ENCODE measurements at regions not wholly inside any gene's neighbourhood (a gene's known extent, or its start where the extent isn't known, plus 50 kb on each side); places are given as distances from the start of the nearest gene placed in this dataset.

DNA sequence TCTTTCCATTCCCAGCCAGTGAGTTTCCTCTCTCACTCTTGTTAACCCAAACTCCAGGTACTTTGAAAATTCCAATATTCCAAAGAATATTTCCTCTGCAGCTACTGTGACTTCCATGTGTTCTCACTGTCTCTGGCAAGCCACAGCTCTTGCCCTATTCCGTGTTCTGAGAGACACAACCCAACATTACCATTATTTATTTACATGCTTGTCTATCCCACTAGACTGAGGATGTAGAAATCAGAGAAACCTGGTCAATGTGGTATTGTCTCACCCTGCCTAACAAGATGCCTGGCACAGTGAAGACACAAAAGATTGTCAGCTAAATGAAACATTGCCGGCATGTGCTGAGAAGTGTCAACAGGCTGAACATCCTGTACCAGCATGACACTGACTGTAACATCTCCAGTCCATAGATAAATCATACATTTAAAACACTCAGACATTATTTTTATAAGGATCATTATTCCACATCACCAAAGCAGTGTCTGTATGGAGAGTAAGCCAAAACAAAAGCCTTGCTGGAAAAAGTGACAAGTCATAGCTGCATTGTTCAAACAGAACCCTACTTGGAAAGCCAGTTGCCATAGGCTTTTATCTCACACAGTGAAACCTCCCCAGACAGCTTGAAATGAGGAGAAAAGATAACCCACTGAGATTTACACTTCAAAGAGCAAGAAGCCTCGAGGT lies 72.3 kb downstream of the SIPA1L2 start:
- H3K4me3 Mint-ChIP-seq = no peak overlapping the region
- intact Hi-C loops (cut with DNase I, micrococcal nuclease) = no loop called here
- ATAC-seq (ENCODE audit: poor library complexity) = no peak
- POLR2A ChIA-PET = no interaction called here
- no peak for DNase-seq
- H3K27ac ChIP-seq (ENCODE audit: low read depth in 1 of 2, low read length in 2 of 2) = no peak overlapping the region
- peaks cover 17% of the 10 kb centered on the region for H3K4me1 Mint-ChIP-seq (ENCODE audit: low read depth)
- H3K27me3 ChIP-seq (ENCODE audit: control insufficient read depth in 1 of 2, insufficient read depth in 2 of 2, low read length in 2 of 2) = peaks cover 0 to 4% of the 10 kb centered on the region in 2 experiments
- H3K36me3 ChIP-seq (ENCODE audit: insufficient read depth, low read length) = no peaks in the 10 kb centered on the region
- H3K9me3 Mint-ChIP-seq = no peaks in the 10 kb centered on the region
- CTCF ChIA-PET = no interaction called here
- no peaks in the 10 kb centered on the region for H3K27me3 Mint-ChIP-seq
- no peaks in the 10 kb centered on the region for H3K36me3 Mint-ChIP-seq (ENCODE audit: low read depth)
- peaks cover 5% of the 10 kb centered on the region for H3K4me1 ChIP-seq (ENCODE audit: insufficient read depth, low read length)
- H3K4me3 ChIP-seq (ENCODE audit: low read length) = no peak overlapping the region
- H3K9me3 ChIP-seq (ENCODE audit: control insufficient read depth in 1 of 2, insufficient read depth in 1 of 2, low read length in 2 of 2) = no peaks in the 10 kb centered on the region
- H3K27ac Mint-ChIP-seq = no peak overlapping the region
- no peak for TF ChIP-seq CTCF (IDR thresholded peaks at IDR 0.05)

DNA sequence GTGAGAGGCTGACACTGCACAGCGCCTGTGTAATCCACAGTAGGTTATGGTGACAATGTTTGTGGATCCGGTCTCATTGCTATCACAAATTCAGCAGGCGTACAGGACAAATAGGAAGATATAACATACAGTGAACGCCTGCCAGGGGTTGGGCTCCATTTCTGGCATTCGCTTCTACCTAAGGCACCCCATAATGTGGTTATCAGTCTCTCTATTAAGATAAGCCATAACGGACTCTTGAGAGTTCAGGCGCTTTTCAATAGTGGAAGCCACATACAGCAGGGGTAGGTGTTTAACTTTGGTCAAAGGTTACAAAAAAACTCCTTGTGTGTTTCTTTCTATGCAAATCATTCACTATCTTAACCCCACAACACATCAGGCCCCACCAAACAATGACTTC lies 72.8 kb downstream of the SIPA1L2 start:
- intact Hi-C loops (cut with DNase I, micrococcal nuclease) = no loop called here
- Mint-ChIP-seq H3K27ac (no peak overlapping the region), H3K9me3 (no peaks in the 10 kb centered on the region), H3K4me3 (no peak overlapping the region), H3K36me3 (ENCODE audit: low read depth) (no peaks in the 10 kb centered on the region), H3K27me3 (no peaks in the 10 kb centered on the region), H3K4me1 (ENCODE audit: low read depth) (peaks cover 17% of the 10 kb centered on the region)
- no peak for ATAC-seq (ENCODE audit: poor library complexity)
- Histone ChIP-seq H3K4me1 (ENCODE audit: insufficient read depth, low read length) (peaks cover 5% of the 10 kb centered on the region), H3K36me3 (ENCODE audit: insufficient read depth, low read length) (no peaks in the 10 kb centered on the region), H3K4me3 (ENCODE audit: low read length) (no peak overlapping the region), H3K27ac (ENCODE audit: low read depth in 1 of 2, low read length in 2 of 2) (no peak overlapping the region), H3K27me3 (ENCODE audit: control insufficient read depth in 1 of 2, insufficient read depth in 2 of 2, low read length in 2 of 2) (peaks cover 0 to 4% of the 10 kb centered on the region in 2 experiments), H3K9me3 (ENCODE audit: control insufficient read depth in 1 of 2, insufficient read depth in 1 of 2, low read length in 2 of 2) (no peaks in the 10 kb centered on the region)
- no peak for TF ChIP-seq CTCF (IDR thresholded peaks at IDR 0.05)
- ChIA-PET POLR2A (interaction anchor here (1.2 kb wide), 1 partner anchor 22 kb away, joined by 3 read pairs; no protein-coding TSS in a partner anchor), CTCF (no interaction called here)
- DNase-seq = no peak

DNA sequence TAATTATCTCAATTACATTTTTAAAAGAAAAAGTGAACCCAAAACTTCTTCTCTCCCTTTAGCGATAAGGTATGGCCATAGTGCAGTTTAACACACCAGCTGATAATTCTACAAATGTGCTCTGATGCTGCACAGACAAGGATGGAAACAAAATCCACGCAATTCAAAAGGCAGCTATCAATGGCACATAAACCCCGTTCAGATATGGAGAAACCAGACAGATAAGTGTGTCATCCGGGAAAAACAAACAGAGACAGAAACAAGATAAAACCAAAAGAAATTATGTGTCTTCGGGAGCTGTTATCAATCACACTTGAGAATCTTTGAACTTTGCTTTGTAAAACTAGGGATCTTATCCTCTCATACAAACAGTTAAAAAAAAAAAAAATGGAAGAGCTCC lies 73.6 kb downstream of the SIPA1L2 start:
- Mint-ChIP-seq H3K27me3 (no peaks in the 10 kb centered on the region), H3K4me1 (ENCODE audit: low read depth) (peaks cover 17% of the 10 kb centered on the region), H3K36me3 (ENCODE audit: low read depth) (no peaks in the 10 kb centered on the region), H3K27ac (no peak overlapping the region), H3K9me3 (no peaks in the 10 kb centered on the region), H3K4me3 (no peak overlapping the region)
- no peak for ATAC-seq (ENCODE audit: poor library complexity)
- Histone ChIP-seq H3K27me3 (ENCODE audit: control insufficient read depth in 1 of 2, insufficient read depth in 2 of 2, low read length in 2 of 2) (peaks cover 0 to 4% of the 10 kb centered on the region in 2 experiments), H3K9me3 (ENCODE audit: control insufficient read depth in 1 of 2, insufficient read depth in 1 of 2, low read length in 2 of 2) (no peaks in the 10 kb centered on the region), H3K27ac (ENCODE audit: low read depth in 1 of 2, low read length in 2 of 2) (no peak overlapping the region), H3K36me3 (ENCODE audit: insufficient read depth, low read length) (no peaks in the 10 kb centered on the region), H3K4me3 (ENCODE audit: low read length) (no peak overlapping the region), H3K4me1 (ENCODE audit: insufficient read depth, low read length) (peaks cover 5% of the 10 kb centered on the region)
- no peak for DNase-seq
- CTCF ChIA-PET = no interaction called here
- intact Hi-C loops (cut with DNase I, micrococcal nuclease) = no loop called here
- POLR2A ChIA-PET = interaction anchor here (1.2 kb wide), 1 partner anchor 22 kb away, joined by 3 read pairs; no protein-coding TSS in a partner anchor
- no peak for TF ChIP-seq CTCF (IDR thresholded peaks at IDR 0.05)
